Fibroblast of lung (primary cell): ENCODE measurements at regions not wholly inside any gene's neighbourhood (a gene's known extent, or its start where the extent isn't known, plus 50 kb on each side); places are given as distances from the start of the nearest gene placed in this dataset.
"Not testable (repeated sequence)": the region's sequence is repeated elsewhere in the genome, so short reads cannot be mapped to it uniquely, and the experiment has no call there.

Experiments
- DNase-seq, 2 donors: peaks; one replicate each; pipeline versions ENCODE4 v3.0.0 to v3.0.0-alpha.2; 2010; ENCODE audit warnings: low read depth in 2 of 2
- H2AFZ ChIP-seq: 2 replicates; pipeline ENCODE4 v1.5.1; 2012; ENCODE audit warnings: low read length, control low read depth, inconsistent platforms
- H3K27ac ChIP-seq: 2 replicates; pipeline ENCODE4 v1.5.1; 2011; ENCODE audit warnings: low read length, control low read depth; ENCODE audit not compliant: insufficient read depth
- H3K27me3 ChIP-seq: 2 replicates; pipeline ENCODE4 v1.5.1; 2011; ENCODE audit warnings: mild to moderate bottlenecking, low read length; ENCODE audit not compliant: control insufficient read depth, insufficient read depth
- H3K36me3 ChIP-seq: 2 replicates; pipeline ENCODE4 v1.5.1; 2011; ENCODE audit warnings: low read length; ENCODE audit not compliant: control insufficient read depth, insufficient read depth
- H3K4me1 ChIP-seq: 2 replicates; pipeline ENCODE4 v1.5.1; 2011; ENCODE audit warnings: low read length; ENCODE audit not compliant: control insufficient read depth, insufficient read depth; ENCODE audit errors: extremely low read depth
- H3K4me2 ChIP-seq: 2 replicates; pipeline ENCODE4 v1.5.1; 2011; ENCODE audit warnings: low read length, control low read depth; ENCODE audit not compliant: insufficient read depth; ENCODE audit errors: extremely low read depth
- H3K4me3 ChIP-seq, 4 experiments: fragments of 200-600 bp in 1 of 4; sonication (generic) in 1 of 4; replicated peaks in 1 of 4; 2 replicates each; pipeline ENCODE4 v1.5.1; 2011 to 2016; ENCODE audit warnings: low read length in 4 of 4, low read depth in 3 of 4, mild to moderate bottlenecking in 3 of 4, control low read depth in 2 of 4, inconsistent platforms in 1 of 4, mixed read lengths in 1 of 4; ENCODE audit not compliant: insufficient read depth in 1 of 4; ENCODE audit errors: control extremely low read depth in 1 of 4
- H3K79me2 ChIP-seq: 2 replicates; pipeline ENCODE4 v1.5.1; 2012; ENCODE audit warnings: mild to moderate bottlenecking, low read length, inconsistent platforms; ENCODE audit not compliant: control insufficient read depth, insufficient read depth
- H3K9ac ChIP-seq: 2 replicates; pipeline ENCODE4 v1.5.1; 2011; ENCODE audit warnings: mild to moderate bottlenecking, low read length, control low read depth; ENCODE audit not compliant: insufficient read depth
- H3K9me3 ChIP-seq: 2 replicates; pipeline ENCODE4 v1.5.1; 2012; ENCODE audit warnings: low read depth, low read length; ENCODE audit not compliant: control insufficient read depth, insufficient read depth
- H4K20me1 ChIP-seq: 2 replicates; pipeline ENCODE4 v1.5.1; 2011; ENCODE audit warnings: low read length; ENCODE audit not compliant: control insufficient read depth, insufficient read depth; ENCODE audit errors: extremely low read depth
- EZH2 ChIP-seq: IDR thresholded peaks from 2 replicates; pipeline ENCODE4 v1.5.1; 2012; ENCODE audit warnings: low read length, control low read depth, mild to moderate bottlenecking; ENCODE audit errors: missing control alignments
- TF ChIP-seq, protein P1 (sequence below), 2 donors: IDR thresholded peaks in 1 of 2; conservative IDR thresholded peaks in 1 of 2; 1 replicate in 1 of 2; 2 replicates in 1 of 2; pipeline ENCODE4 v1.5.1; 2011 to 2012; ENCODE audit warnings: low read length in 2 of 2, control low read depth in 1 of 2, inconsistent platforms in 1 of 2, low read depth in 1 of 2, mild to moderate bottlenecking in 1 of 2

- Histone ChIP-seq H3K27me3 (no peaks in the 10 kb centered on the region), H3K4me3 (no peak overlapping the region), H3K27ac (no peak overlapping the region), H4K20me1 (no peaks in the 10 kb centered on the region), H3K79me2 (no peaks in the 10 kb centered on the region), H3K9me3 (no peaks in the 10 kb centered on the region), H3K9ac (no peak overlapping the region), H3K36me3 (no peaks in the 10 kb centered on the region), H3K4me2 (no peak overlapping the region), H2AFZ (no peak overlapping the region), H3K4me1 (no peaks in the 10 kb centered on the region)
- DNase-seq = peak; percentile 3 to 25
- TF ChIP-seq, protein P1, sequence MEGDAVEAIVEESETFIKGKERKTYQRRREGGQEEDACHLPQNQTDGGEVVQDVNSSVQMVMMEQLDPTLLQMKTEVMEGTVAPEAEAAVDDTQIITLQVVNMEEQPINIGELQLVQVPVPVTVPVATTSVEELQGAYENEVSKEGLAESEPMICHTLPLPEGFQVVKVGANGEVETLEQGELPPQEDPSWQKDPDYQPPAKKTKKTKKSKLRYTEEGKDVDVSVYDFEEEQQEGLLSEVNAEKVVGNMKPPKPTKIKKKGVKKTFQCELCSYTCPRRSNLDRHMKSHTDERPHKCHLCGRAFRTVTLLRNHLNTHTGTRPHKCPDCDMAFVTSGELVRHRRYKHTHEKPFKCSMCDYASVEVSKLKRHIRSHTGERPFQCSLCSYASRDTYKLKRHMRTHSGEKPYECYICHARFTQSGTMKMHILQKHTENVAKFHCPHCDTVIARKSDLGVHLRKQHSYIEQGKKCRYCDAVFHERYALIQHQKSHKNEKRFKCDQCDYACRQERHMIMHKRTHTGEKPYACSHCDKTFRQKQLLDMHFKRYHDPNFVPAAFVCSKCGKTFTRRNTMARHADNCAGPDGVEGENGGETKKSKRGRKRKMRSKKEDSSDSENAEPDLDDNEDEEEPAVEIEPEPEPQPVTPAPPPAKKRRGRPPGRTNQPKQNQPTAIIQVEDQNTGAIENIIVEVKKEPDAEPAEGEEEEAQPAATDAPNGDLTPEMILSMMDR (conservative IDR thresholded peaks at IDR 0.05 in 1 of 2, IDR thresholded peaks at IDR 0.05 in 1 of 2; ENCODE audit: low read depth in 1 of 2, low read length in 2 of 2) = peak; percentile 23 to 52
- no peak for TF ChIP-seq EZH2
Measured at GRCh38 chrX:145405012-145405411, 157.7 kb downstream of the SPANXN1 start.

DNA sequence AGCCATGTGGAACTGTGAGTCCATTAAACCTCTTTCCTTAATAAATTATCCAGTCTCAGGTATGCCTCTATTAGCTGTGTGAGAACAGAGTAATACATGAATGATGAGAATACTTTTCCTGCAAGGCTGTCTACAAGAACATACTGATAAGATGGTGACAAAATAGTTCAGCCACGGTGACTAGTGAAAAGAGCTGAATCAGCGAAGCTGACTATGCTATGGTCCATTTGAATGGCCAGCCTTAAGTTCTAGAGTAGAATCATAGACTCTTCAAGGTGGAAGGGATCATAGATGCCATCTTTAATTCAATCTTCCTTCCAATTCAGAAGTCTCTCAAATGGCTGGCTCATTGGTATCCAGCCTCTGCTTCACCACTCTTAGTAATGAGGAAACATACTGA, 163.3 kb downstream of the SPANXN1 start:
- Histone ChIP-seq H3K4me1 (no peaks in the 10 kb centered on the region), H3K27me3 (no peaks in the 10 kb centered on the region), H3K4me3 (no peak overlapping the region), H3K9ac (no peak overlapping the region), H3K27ac (no peak overlapping the region), H3K9me3 (no peaks in the 10 kb centered on the region), H3K4me2 (no peak overlapping the region), H3K36me3 (no peaks in the 10 kb centered on the region), H3K79me2 (no peaks in the 10 kb centered on the region), H4K20me1 (no peaks in the 10 kb centered on the region), H2AFZ (no peak overlapping the region)
- DNase-seq = no peak
- TF ChIP-seq, protein P1 (conservative IDR thresholded peaks at IDR 0.05 in 1 of 2, IDR thresholded peaks at IDR 0.05 in 1 of 2; ENCODE audit: low read depth in 1 of 2, low read length in 2 of 2) = no peak
- TF ChIP-seq EZH2 = no peak

DNA sequence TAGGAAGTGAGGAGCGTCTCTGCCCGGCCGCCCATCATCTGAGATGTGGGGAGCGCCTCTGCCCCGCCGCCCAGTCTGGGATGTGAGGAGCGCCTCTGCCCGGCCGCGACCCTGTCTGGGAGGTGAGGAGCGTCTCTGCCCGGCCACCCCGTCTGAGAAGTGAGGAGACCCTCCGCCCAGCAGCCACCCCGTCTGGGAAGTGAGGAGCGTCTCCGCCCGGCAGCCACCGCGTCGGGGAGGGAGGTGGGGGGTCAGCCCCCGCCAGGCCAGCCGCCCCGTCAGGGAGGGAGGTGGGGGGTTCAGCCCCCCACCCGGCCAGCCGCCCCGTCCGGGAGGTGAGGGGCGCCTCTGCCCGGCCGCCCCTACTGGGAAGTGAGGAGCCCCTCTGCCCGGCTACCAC, 188.9 kb downstream of the SPANXN1 start:
- H3K9ac ChIP-seq, DNase-seq, H3K4me3 ChIP-seq, H3K4me2 ChIP-seq, H3K27me3 ChIP-seq, H3K27ac ChIP-seq, H4K20me1 ChIP-seq, H3K4me1 ChIP-seq, H3K36me3 ChIP-seq, H3K79me2 ChIP-seq, H3K9me3 ChIP-seq, H2AFZ ChIP-seq: not testable (repeated sequence)
